ENCODE measurements at regions not wholly inside any gene's neighbourhood (a gene's known extent, or its start where the extent isn't known, plus 50 kb on each side); places are given as distances from the start of the nearest gene placed in this dataset.

GRCh38 chr15:48016865-48017264 is 103.9 kb upstream of the SLC24A5 start:
- Histone ChIP-seq H3K27ac (replicated peaks) (no peak overlapping the region), H3K4me3 (no peak overlapping the region), H3K27me3 (ENCODE audit: low read depth) (no peaks in the 10 kb centered on the region), H3K9me3 (replicated peaks) (no peaks in the 10 kb centered on the region), H3K36me3 (no peaks in the 10 kb centered on the region), H3K4me1 (no peaks in the 10 kb centered on the region)
- intact Hi-C loops (cut with micrococcal nuclease) = no loop called here
- DNase-seq = no peak
- no peak for TF ChIP-seq CTCF (IDR thresholded peaks at IDR 0.05; ENCODE audit: borderline replicate concordance)

GRCh38 chr15:48017747-48018146 is 103.0 kb upstream of the SLC24A5 start:
- Histone ChIP-seq H3K36me3 (no peaks in the 10 kb centered on the region), H3K9me3 (replicated peaks) (no peaks in the 10 kb centered on the region), H3K27ac (replicated peaks) (no peak overlapping the region), H3K27me3 (ENCODE audit: low read depth) (no peaks in the 10 kb centered on the region), H3K4me1 (no peaks in the 10 kb centered on the region), H3K4me3 (no peak overlapping the region)
- intact Hi-C loops (cut with micrococcal nuclease) = no loop called here
- no peak for TF ChIP-seq CTCF (IDR thresholded peaks at IDR 0.05; ENCODE audit: borderline replicate concordance)
- DNase-seq = no peak

GRCh38 chr15:48020166-48020565 is 100.6 kb upstream of the SLC24A5 start:
- Histone ChIP-seq H3K27ac (replicated peaks) (no peak overlapping the region), H3K4me1 (no peaks in the 10 kb centered on the region), H3K27me3 (ENCODE audit: low read depth) (no peaks in the 10 kb centered on the region), H3K9me3 (replicated peaks) (no peaks in the 10 kb centered on the region), H3K36me3 (no peaks in the 10 kb centered on the region), H3K4me3 (no peak overlapping the region)
- intact Hi-C loops (cut with micrococcal nuclease) = no loop called here
- TF ChIP-seq CTCF (IDR thresholded peaks at IDR 0.05; ENCODE audit: borderline replicate concordance) = no peak
- DNase-seq = no peak

- intact Hi-C loops (cut with micrococcal nuclease) = no loop called here
- TF ChIP-seq CTCF (IDR thresholded peaks at IDR 0.05; ENCODE audit: borderline replicate concordance) = no peak
- no peak overlapping the region for H3K4me3 ChIP-seq
- no peak overlapping the region for H3K27ac ChIP-seq (replicated peaks)
- DNase-seq = no peak
- H3K27me3 ChIP-seq (ENCODE audit: low read depth) = peaks cover 2% of the 10 kb centered on the region
- H3K9me3 ChIP-seq (replicated peaks) = no peaks in the 10 kb centered on the region
- no peaks in the 10 kb centered on the region for H3K4me1 ChIP-seq
- H3K36me3 ChIP-seq = no peaks in the 10 kb centered on the region
Measured at GRCh38 chr15:48021336-48022086, 99.3 kb upstream of the SLC24A5 start.

- no peaks in the 10 kb centered on the region for H3K9me3 ChIP-seq (replicated peaks)
- intact Hi-C loops (cut with micrococcal nuclease) = no loop called here
- peaks cover 21% of the 10 kb centered on the region for H3K27me3 ChIP-seq (ENCODE audit: low read depth)
- H3K36me3 ChIP-seq = no peaks in the 10 kb centered on the region
- no peaks in the 10 kb centered on the region for H3K4me1 ChIP-seq
- no peak overlapping the region for H3K4me3 ChIP-seq
- no peak for TF ChIP-seq CTCF (IDR thresholded peaks at IDR 0.05; ENCODE audit: borderline replicate concordance)
- DNase-seq = no peak
- H3K27ac ChIP-seq (replicated peaks) = no peak overlapping the region
Measured at GRCh38 chr15:48025118-48025517, 95.7 kb upstream of the SLC24A5 start.

Measured in left ventricle myocardium inferior (tissue), 1 donor.